Psoas muscle (tissue), 7 donors: ENCODE measurements at regions not wholly inside any gene's neighbourhood (a gene's known extent, or its start where the extent isn't known, plus 50 kb on each side); places are given as distances from the start of the nearest gene placed in this dataset.

ENCODE experiments used
- ATAC-seq, 4 donors: fragments of 200-7000 bp; cut with Tn5 transposase; one replicate each; pipeline ENCODE4 v1.9.1; 2020; ENCODE audit warnings: moderate library complexity in 3 of 4, mild to moderate bottlenecking in 2 of 4
- DNase-seq, 2 donors: peaks; one replicate each; pipeline ENCODE4 v3.0.0-alpha.2; 2020
- H3K27ac ChIP-seq: fragments of 200-600 bp; one replicate; pipeline ENCODE4 v1.8.0; 2022
- H3K27me3 ChIP-seq, 3 donors: fragments of 200-600 bp in 1 of 3; one replicate each; pipeline versions ENCODE4 v1.6.1 to v1.8.0; 2013 to 2022; ENCODE audit warnings: low read length in 2 of 3, mild to moderate bottlenecking in 2 of 3, moderate library complexity in 1 of 3; ENCODE audit not compliant: insufficient read depth in 3 of 3
- H3K36me3 ChIP-seq, 2 donors: fragments of 200-600 bp in 1 of 2; one replicate each; pipeline versions ENCODE4 v1.6.1 to v1.8.0; 2013 to 2022; ENCODE audit warnings: low read depth in 1 of 2, mild to moderate bottlenecking in 1 of 2, moderate library complexity in 1 of 2; ENCODE audit not compliant: insufficient read depth in 1 of 2
- H3K4me1 ChIP-seq: fragments of 200-600 bp; one replicate; pipeline ENCODE4 v1.8.0; 2022
- H3K4me3 ChIP-seq: fragments of 200-600 bp; one replicate; pipeline ENCODE4 v1.8.0; 2022; ENCODE audit warnings: mild to moderate bottlenecking
- H3K9me3 ChIP-seq: fragments of 200-600 bp; one replicate; pipeline ENCODE4 v1.8.0; 2022
- WGBS, 3 donors: extraction: QIAGEN DNeasy Blood & Tissue Kit; methylation state at CpG; one replicate each; pipeline versions ENCODE4 v1.1.6 to v1.1.7; 2013; 5-methylcytosine and 5-hydroxymethylcytosine counted together
- intact Hi-C, 2 donors: fragments of 100-400 bp; cut with DNase I; formaldehyde crosslinking; loops; one replicate each; pipeline versions ENCODE4 v1.11.0 to v1.14.2; 2022
- TF ChIP-seq, protein P1 (sequence below): fragments of 200-600 bp; IDR thresholded peaks from one replicate; pipeline ENCODE4 v1.8.0; 2022; ENCODE audit warnings: antibody characterized with exemption
- donor health status: healthy with polysubstance abuse.
- donor health status: DM: no; HTN: no; CAD: no; lungs with moderate emphysema.
- donor health status: Bipolar disorder and iron deficiency.
- donor health status: healthy.
- donor health status: DM: yes; HTN: yes; CAD: no.
- donor health status: DM: no; HTN: no; CAD: no.
- donor health status: DM: yes; HTN: yes; CAD: no.

DNA sequence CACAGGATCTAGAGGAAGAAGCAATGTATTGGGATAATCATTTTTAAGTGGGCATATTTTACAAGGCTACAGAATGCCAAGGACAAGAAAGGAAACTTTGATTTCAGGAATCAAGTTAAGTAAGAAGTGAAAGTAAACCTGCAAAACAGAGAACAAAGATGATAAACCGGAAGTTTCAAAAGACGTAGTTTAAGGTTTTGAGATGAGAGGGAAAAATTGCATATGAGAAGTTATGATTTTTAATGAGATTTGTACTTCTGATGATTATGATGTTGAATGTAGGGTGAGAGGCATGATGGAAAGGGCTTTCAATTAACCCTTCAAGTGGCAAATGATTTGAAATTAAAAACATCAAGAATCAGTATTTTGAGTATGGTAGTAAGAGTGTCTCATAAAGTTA lies 134.9 kb downstream of the CAPZA3 start:
- Histone ChIP-seq H3K9me3 (no peaks in the 10 kb centered on the region), H3K27ac (no peak overlapping the region), H3K4me1 (no peaks in the 10 kb centered on the region), H3K27me3 (no peaks in the 10 kb centered on the region), H3K4me3 (no peak overlapping the region), H3K36me3 (no peaks in the 10 kb centered on the region)
- TF ChIP-seq, protein P1, sequence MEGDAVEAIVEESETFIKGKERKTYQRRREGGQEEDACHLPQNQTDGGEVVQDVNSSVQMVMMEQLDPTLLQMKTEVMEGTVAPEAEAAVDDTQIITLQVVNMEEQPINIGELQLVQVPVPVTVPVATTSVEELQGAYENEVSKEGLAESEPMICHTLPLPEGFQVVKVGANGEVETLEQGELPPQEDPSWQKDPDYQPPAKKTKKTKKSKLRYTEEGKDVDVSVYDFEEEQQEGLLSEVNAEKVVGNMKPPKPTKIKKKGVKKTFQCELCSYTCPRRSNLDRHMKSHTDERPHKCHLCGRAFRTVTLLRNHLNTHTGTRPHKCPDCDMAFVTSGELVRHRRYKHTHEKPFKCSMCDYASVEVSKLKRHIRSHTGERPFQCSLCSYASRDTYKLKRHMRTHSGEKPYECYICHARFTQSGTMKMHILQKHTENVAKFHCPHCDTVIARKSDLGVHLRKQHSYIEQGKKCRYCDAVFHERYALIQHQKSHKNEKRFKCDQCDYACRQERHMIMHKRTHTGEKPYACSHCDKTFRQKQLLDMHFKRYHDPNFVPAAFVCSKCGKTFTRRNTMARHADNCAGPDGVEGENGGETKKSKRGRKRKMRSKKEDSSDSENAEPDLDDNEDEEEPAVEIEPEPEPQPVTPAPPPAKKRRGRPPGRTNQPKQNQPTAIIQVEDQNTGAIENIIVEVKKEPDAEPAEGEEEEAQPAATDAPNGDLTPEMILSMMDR, result no peak
- 61 to 82% (median 80%) methylated on average over 2 of the region's 2 CpGs for WGBS, 3 donors
- intact Hi-C loops, result no loop called here
- ATAC-seq (no peak), DNase-seq (no peak)

DNA sequence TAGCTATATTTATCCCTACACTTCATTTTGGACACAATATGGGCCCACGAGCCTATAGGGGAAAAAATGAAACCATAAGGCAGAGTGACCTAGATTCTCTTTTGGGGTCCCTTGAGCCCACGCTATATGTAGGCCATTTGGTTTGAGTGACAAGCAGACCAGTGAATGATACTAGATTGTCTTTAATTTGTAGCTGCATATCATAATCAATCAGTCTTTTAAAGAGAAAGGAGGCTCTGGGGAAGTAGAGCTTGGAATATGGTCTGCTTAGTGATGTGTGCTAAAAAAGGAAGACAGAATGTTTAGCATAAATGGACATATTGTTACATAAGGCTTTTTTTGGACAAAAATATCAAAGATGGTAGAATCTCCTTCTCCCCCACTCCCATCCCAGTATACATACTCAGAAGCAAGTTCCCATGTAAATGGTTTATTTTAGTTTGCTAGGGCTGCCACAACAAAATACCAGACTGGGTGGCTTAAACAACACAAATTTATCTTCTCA lies 140.8 kb downstream of the CAPZA3 start:
- Histone ChIP-seq H3K27me3 (no peaks in the 10 kb centered on the region), H3K36me3 (no peaks in the 10 kb centered on the region), H3K4me3 (no peak overlapping the region), H3K27ac (no peak overlapping the region), H3K9me3 (no peaks in the 10 kb centered on the region), H3K4me1 (no peaks in the 10 kb centered on the region)
- WGBS, 3 donors, result 87 to 91% (median 89%) methylated on average over 2 of the region's 2 CpGs
- TF ChIP-seq, protein P1, result no peak
- ATAC-seq (no peak), DNase-seq (no peak)
- intact Hi-C loops, result no loop called here

DNA sequence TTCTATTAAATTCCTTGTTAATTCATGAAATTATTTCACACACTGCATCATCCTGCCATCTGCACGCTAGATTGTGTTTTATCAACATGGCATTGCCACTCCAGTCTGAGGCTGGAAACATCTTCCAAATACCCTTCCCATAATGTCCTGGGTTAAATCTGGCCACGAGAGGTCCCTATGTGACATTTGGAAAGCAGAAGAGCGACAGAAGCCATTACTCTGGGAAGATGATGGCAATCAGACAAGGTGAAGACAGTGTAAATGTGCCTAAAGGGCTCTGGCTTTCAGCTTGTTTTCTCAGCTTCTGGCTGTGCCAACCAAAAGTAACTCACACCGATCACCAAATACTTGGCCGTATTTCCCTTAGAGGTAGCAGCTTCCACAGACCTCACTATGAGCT lies 144.8 kb downstream of the CAPZA3 start:
- ATAC-seq (no peak), DNase-seq (no peak)
- H3K9me3 ChIP-seq, result no peaks in the 10 kb centered on the region
- TF ChIP-seq, protein P1, result no peak
- no peaks in the 10 kb centered on the region for H3K36me3 ChIP-seq
- no peaks in the 10 kb centered on the region for H3K27me3 ChIP-seq
- no peak overlapping the region for H3K4me3 ChIP-seq
- no peaks in the 10 kb centered on the region for H3K4me1 ChIP-seq
- H3K27ac ChIP-seq, result no peak overlapping the region
- 53 to 56% (median 53%) methylated on average over 5 of the region's 5 CpGs for WGBS, 3 donors
- intact Hi-C loops, result no loop called here

DNA sequence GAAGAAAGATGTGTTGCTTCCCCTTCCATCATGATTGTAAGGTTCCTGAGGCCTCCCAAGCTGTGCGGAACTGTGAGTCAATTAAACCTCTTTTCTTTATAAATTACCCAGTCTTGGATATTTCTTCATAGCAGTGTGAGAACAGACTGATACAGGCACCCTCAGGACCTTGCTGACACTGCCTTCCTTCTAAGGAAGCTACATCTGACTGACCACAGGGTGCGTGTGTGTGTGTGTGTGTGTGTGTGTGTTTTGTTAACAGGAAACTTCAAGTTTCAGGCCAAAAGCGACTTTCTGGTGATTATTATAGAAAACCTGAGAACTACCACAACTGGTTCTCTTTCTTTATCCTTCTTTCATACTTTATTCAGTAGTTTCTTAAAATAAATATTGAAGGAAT lies 149.0 kb downstream of the CAPZA3 start:
- no peak overlapping the region for H3K27ac ChIP-seq
- H3K4me3 ChIP-seq, result no peak overlapping the region
- H3K36me3 ChIP-seq, result no peaks in the 10 kb centered on the region
- no peaks in the 10 kb centered on the region for H3K4me1 ChIP-seq
- DNase-seq, result no peak
- TF ChIP-seq, protein P1, result no peak
- ATAC-seq, result no peak
- intact Hi-C loops, result no loop called here
- H3K9me3 ChIP-seq, result no peaks in the 10 kb centered on the region
- WGBS, 3 donors, result 54 to 64% (median 63%) methylated on average over 3 of the region's 3 CpGs
- no peaks in the 10 kb centered on the region for H3K27me3 ChIP-seq

DNA sequence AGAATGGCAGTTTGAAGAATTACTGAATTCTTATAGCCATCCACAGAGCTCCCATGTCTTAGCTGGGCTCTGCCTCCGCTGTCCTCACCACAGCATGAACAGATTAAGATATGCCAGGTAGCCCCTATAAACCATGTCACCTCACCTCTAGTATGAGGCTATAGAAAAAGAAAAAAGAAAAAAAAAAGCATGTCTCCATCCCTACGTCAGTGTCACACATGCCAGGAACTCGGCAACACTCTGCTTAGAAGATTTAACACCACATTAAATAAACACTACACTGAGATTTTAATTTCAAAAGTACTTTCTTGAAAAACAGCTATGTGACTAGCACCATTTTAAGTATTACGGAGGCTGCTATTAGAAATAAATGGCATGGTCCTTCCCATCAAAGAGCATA lies 149.4 kb downstream of the CAPZA3 start:
- ATAC-seq, result no peak
- WGBS, 3 donors, result 48 to 71% (median 51%) methylated on average over 4 of the region's 4 CpGs

More for the DNA sequence above, 149.4 kb downstream of the CAPZA3 start:
- DNase-seq, result no peak
- Histone ChIP-seq H3K9me3 (no peaks in the 10 kb centered on the region), H3K27me3 (no peaks in the 10 kb centered on the region), H3K36me3 (no peaks in the 10 kb centered on the region), H3K4me1 (no peaks in the 10 kb centered on the region), H3K27ac (no peak overlapping the region), H3K4me3 (no peak overlapping the region)
- intact Hi-C loops, result no loop called here
- TF ChIP-seq, protein P1, result no peak
